Right lobe of liver (tissue), 4 donors: ENCODE measurements at regions not wholly inside any gene's neighbourhood (a gene's known extent, or its start where the extent isn't known, plus 50 kb on each side); places are given as distances from the start of the nearest gene placed in this dataset.

Experiments used
- POLR2A ChIP-seq: fragments of 450-650 bp; IDR thresholded peaks from one replicate; pipeline ENCODE4 v1.6.1; 2017; ENCODE audit warnings: antibody characterized with exemption, mild to moderate bottlenecking
- TF ChIP-seq, protein P1 (sequence below), 4 donors: fragments of 200-600 bp in 3 of 4; fragments of 450-650 bp in 1 of 4; IDR thresholded peaks; one replicate each; pipeline versions ENCODE4 v1.5.1 to v1.8.0; 2016 to 2022; ENCODE audit warnings: antibody characterized with exemption in 4 of 4, mild to moderate bottlenecking in 2 of 4
- donor health status: DM: no; HTN: no; CAD: no.
- donor health status: DM: no; HTN: no; CAD: no.
- donor health status: DM: no; HTN: yes; CAD: no.

DNA sequence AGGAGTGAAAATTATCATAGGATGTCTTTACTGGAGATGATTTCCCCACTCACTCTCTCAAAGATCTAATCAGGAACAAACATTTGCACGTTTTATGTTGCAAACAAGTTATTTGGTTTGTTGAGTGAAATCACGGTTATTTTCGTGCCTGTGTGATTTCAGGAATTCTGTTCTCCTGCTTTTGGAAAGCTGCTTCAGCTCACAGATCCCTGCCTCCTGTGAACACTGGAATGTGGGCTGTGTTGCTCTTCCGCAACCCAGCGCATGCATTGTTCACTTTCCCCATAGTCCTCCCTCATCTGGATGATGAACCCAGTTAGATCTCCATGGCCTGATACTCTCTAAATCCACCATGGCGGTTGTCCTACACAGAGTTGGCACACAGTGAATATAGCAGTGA, 91.0 kb downstream of the PLEKHG1 start:
- TF ChIP-seq, protein P1, sequence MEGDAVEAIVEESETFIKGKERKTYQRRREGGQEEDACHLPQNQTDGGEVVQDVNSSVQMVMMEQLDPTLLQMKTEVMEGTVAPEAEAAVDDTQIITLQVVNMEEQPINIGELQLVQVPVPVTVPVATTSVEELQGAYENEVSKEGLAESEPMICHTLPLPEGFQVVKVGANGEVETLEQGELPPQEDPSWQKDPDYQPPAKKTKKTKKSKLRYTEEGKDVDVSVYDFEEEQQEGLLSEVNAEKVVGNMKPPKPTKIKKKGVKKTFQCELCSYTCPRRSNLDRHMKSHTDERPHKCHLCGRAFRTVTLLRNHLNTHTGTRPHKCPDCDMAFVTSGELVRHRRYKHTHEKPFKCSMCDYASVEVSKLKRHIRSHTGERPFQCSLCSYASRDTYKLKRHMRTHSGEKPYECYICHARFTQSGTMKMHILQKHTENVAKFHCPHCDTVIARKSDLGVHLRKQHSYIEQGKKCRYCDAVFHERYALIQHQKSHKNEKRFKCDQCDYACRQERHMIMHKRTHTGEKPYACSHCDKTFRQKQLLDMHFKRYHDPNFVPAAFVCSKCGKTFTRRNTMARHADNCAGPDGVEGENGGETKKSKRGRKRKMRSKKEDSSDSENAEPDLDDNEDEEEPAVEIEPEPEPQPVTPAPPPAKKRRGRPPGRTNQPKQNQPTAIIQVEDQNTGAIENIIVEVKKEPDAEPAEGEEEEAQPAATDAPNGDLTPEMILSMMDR (IDR thresholded peaks at IDR 0.05) = no peak
- TF ChIP-seq POLR2A = no peak
